WTC11 (cell line): ENCODE measurements at regions not wholly inside any gene's neighbourhood (a gene's known extent, or its start where the extent isn't known, plus 50 kb on each side); places are given as distances from the start of the nearest gene placed in this dataset.

Experiments
- NR2C2 ChIP-seq: sonication (generic); formaldehyde crosslinking; IDR thresholded peaks from 2 replicates; pipeline ENCODE4 v1.8.0; 2022; ENCODE audit warnings: mild to moderate bottlenecking, missing genetic modification reagents
- NR3C1 ChIP-seq: sonication (generic); formaldehyde crosslinking; conservative IDR thresholded peaks from 2 replicates; pipeline ENCODE4 v1.8.1; 2023; ENCODE audit warnings: low read depth, mild to moderate bottlenecking, missing genetic modification reagents
- SP1 ChIP-seq: sonication (generic); formaldehyde crosslinking; conservative IDR thresholded peaks from 2 replicates; pipeline ENCODE4 v1.8.1; 2022; ENCODE audit warnings: missing genetic modification reagents
- TEAD4 ChIP-seq: sonication (generic); formaldehyde crosslinking; IDR thresholded peaks from 2 replicates; pipeline ENCODE4 v1.8.0; 2022; ENCODE audit warnings: mild to moderate bottlenecking, missing genetic modification reagents
- TF ChIP-seq, protein P1 (sequence below): sonication (generic); formaldehyde crosslinking; IDR thresholded peaks from 2 replicates; pipeline ENCODE4 v1.8.0; 2022; ENCODE audit warnings: mild to moderate bottlenecking, missing genetic modification reagents
- TF ChIP-seq, protein P2 (sequence below): fragments of 200-600 bp; IDR thresholded peaks from 2 replicates; pipeline ENCODE4 v1.8.0; 2022; ENCODE audit warnings: antibody characterized with exemption
- TF ChIP-seq, protein P3 (sequence below): fragments of 250-450 bp; sonication (Bioruptor Pico); IDR thresholded peaks from 2 replicates; pipeline ENCODE4 v1.9.0; 2021; ENCODE audit warnings: mild to moderate bottlenecking

DNA sequence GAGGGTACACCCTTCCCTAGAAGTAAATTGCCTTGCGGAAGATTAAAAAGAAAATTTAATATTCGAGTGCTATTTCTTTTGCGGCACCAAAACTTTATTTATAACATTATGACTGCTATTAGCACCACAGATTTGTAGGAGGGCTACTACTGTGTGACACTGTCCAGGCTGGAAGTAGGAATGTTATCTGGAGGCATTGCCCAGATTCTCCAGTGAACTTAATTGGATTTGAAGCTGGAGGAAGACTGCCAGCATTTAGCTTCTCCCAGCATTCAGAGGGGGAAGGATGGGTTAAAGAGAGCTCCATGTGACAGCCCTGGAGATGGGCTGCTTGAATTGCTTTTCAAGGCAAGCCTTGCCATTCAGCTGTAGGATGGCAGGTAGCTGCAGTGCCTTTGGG lies 107.0 kb upstream of the RBM19 start:
- TF ChIP-seq, protein P1, sequence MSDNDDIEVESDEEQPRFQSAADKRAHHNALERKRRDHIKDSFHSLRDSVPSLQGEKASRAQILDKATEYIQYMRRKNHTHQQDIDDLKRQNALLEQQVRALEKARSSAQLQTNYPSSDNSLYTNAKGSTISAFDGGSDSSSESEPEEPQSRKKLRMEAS (CRISPR knock-in tag), result no peak
- TF ChIP-seq SP1, result no peak
- TF ChIP-seq, protein P2, sequence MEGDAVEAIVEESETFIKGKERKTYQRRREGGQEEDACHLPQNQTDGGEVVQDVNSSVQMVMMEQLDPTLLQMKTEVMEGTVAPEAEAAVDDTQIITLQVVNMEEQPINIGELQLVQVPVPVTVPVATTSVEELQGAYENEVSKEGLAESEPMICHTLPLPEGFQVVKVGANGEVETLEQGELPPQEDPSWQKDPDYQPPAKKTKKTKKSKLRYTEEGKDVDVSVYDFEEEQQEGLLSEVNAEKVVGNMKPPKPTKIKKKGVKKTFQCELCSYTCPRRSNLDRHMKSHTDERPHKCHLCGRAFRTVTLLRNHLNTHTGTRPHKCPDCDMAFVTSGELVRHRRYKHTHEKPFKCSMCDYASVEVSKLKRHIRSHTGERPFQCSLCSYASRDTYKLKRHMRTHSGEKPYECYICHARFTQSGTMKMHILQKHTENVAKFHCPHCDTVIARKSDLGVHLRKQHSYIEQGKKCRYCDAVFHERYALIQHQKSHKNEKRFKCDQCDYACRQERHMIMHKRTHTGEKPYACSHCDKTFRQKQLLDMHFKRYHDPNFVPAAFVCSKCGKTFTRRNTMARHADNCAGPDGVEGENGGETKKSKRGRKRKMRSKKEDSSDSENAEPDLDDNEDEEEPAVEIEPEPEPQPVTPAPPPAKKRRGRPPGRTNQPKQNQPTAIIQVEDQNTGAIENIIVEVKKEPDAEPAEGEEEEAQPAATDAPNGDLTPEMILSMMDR, result no peak
- TF ChIP-seq TEAD4 (CRISPR knock-in tag), result no peak
- TF ChIP-seq NR3C1, result no peak
- TF ChIP-seq, protein P3, sequence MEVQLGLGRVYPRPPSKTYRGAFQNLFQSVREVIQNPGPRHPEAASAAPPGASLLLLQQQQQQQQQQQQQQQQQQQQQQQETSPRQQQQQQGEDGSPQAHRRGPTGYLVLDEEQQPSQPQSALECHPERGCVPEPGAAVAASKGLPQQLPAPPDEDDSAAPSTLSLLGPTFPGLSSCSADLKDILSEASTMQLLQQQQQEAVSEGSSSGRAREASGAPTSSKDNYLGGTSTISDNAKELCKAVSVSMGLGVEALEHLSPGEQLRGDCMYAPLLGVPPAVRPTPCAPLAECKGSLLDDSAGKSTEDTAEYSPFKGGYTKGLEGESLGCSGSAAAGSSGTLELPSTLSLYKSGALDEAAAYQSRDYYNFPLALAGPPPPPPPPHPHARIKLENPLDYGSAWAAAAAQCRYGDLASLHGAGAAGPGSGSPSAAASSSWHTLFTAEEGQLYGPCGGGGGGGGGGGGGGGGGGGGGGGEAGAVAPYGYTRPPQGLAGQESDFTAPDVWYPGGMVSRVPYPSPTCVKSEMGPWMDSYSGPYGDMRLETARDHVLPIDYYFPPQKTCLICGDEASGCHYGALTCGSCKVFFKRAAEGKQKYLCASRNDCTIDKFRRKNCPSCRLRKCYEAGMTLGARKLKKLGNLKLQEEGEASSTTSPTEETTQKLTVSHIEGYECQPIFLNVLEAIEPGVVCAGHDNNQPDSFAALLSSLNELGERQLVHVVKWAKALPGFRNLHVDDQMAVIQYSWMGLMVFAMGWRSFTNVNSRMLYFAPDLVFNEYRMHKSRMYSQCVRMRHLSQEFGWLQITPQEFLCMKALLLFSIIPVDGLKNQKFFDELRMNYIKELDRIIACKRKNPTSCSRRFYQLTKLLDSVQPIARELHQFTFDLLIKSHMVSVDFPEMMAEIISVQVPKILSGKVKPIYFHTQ (CRISPR knock-in tag), result no peak
- TF ChIP-seq NR2C2, result no peak
